Left renal pelvis (tissue), 4 donors: ENCODE measurements at regions not wholly inside any gene's neighbourhood (a gene's known extent, or its start where the extent isn't known, plus 50 kb on each side); places are given as distances from the start of the nearest gene placed in this dataset.
"Not testable (repeated sequence)": the region's sequence is repeated elsewhere in the genome, so short reads cannot be mapped to it uniquely, and the experiment has no call there.

Source experiments
- DNase-seq, 4 donors: peaks; one replicate each; pipeline ENCODE4 v3.0.0-alpha.2; 2013; ENCODE audit warnings: low read depth in 4 of 4, low spot score in 3 of 4

- DNase-seq, result no peak
Observed at GRCh38 chr17:52477824-52478699, 319.5 kb upstream of the CA10 start.

- no peak for DNase-seq
Observed at GRCh38 chr17:52476638-52477313, 318.3 kb upstream of the CA10 start.

GRCh38 chr17:52470553-52470952 is 312.0 kb upstream of the CA10 start:
- DNase-seq, result no peak

- DNase-seq, result no peak
Observed at GRCh38 chr17:52465407-52465806, 306.9 kb upstream of the CA10 start.

- no peak for DNase-seq
Observed at GRCh38 chr17:52451294-52451861, 292.9 kb upstream of the CA10 start.

- DNase-seq, result no peak
Observed at GRCh38 chr17:52442350-52442749, 283.8 kb upstream of the CA10 start.

- DNase-seq, result no peak
Observed at GRCh38 chr17:52420555-52421078, 262.1 kb upstream of the CA10 start.

GRCh38 chr17:52419229-52419641 is 260.7 kb upstream of the CA10 start:
- DNase-seq, result no peak

- DNase-seq, result no peak
Observed at GRCh38 chr17:52410781-52411180, 252.3 kb upstream of the CA10 start.

GRCh38 chr17:52409222-52409621 is 250.7 kb upstream of the CA10 start:
- not testable (repeated sequence) for DNase-seq

GRCh38 chr17:52395308-52395707 is 236.8 kb upstream of the CA10 start:
- no peak for DNase-seq

GRCh38 chr17:52390422-52390821 is 231.9 kb upstream of the CA10 start:
- no peak for DNase-seq

- DNase-seq, result no peak
Observed at GRCh38 chr17:52389632-52390031, 231.1 kb upstream of the CA10 start.

- DNase-seq, result no peak
Observed at GRCh38 chr17:52388941-52389340, 230.4 kb upstream of the CA10 start.

GRCh38 chr17:52384695-52385094 is 226.2 kb upstream of the CA10 start:
- DNase-seq, result no peak

- peak; percentile 10 to 31 (median 25) for DNase-seq
Observed at GRCh38 chr17:52383493-52384100, 225.1 kb upstream of the CA10 start.

- no peak for DNase-seq
Observed at GRCh38 chr17:52378860-52379259, 220.3 kb upstream of the CA10 start.

- DNase-seq, result no peak
Observed at GRCh38 chr17:52376137-52376536, 217.6 kb upstream of the CA10 start.

- no peak for DNase-seq
Observed at GRCh38 chr17:52368886-52369285, 210.4 kb upstream of the CA10 start.

- DNase-seq, result no peak
Observed at GRCh38 chr17:52357854-52358253, 199.3 kb upstream of the CA10 start.

GRCh38 chr17:52336796-52337195 is 178.3 kb upstream of the CA10 start:
- no peak for DNase-seq
